Hematopoietic multipotent progenitor cell (in vitro differentiated cells): ENCODE measurements at regions not wholly inside any gene's neighbourhood (a gene's known extent, or its start where the extent isn't known, plus 50 kb on each side); places are given as distances from the start of the nearest gene placed in this dataset.

Source experiments
- DNase-seq, 3 donors: peaks; one replicate each; pipeline ENCODE4 v3.0.0-alpha.2; 2011 to 2015; ENCODE audit warnings: low read depth in 2 of 3, low spot score in 2 of 3

DNA sequence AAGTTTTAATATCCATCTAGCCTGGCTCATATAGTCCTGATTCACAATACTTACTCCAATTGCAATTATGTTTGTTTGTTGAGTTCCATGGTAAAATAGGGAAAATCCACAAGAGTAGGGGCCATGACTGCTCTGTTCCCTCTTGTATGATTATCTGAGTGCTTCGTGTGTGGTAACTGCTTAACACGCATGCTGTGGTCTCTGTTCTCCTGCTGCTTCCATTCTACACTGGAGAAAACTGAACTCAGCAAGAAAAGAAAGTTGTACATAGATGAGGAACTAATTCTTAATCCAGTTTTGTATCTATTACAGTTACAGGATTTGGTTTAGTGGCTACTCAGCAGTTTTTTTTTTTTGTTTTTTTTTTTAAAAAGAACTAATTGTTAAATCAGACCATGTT is 223.0 kb upstream of the SATB1 start:
- peak in 1 of 3 donors; percentile 38 for DNase-seq

- no peak for DNase-seq
Measured at GRCh38 chr3:18645619-18646018, 220.5 kb upstream of the SATB1 start.

DNA sequence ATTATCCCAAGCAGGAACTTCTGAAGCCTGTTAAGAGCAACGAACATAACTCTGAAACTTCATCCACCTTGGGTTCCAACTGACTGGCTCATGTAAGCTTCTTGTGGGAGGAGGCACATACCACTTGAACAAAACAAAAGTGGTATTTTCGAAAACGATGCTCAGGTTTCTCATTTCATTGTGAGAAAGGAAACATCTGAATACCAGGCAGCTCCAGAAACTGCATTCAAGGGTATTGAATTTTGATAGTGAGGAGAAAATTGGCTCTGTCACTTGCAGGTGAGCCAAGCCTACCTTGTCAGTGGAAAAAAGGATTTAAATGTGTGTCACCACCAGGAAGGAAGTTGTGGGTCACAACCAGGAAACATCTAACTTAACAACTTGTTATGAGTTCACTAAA is 218.1 kb upstream of the SATB1 start:
- DNase-seq: no peak

- DNase-seq: no peak
Measured at GRCh38 chr3:18641916-18642315, 216.8 kb upstream of the SATB1 start.

DNA sequence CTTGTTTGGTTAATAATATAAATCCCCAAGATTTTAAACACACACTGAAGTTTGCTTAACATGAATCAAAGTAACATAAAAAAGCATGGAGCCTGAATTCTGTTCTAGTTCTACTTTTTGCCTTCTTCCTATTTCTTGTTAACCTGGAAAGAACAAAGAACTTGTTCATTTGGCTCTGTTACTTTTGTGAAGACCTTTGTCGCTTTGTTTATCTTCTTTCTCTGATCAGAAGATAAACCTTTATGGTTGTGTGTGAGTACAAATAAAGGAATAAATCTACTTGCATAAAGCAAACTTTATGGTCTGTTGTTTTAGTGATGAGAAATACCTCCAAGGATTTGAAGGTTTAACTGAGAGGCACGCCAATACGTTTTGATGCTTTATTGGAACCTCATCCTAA is 210.1 kb upstream of the SATB1 start:
- DNase-seq: no peak

GRCh38 chr3:18634461-18634860 is 209.3 kb upstream of the SATB1 start:
- DNase-seq: no peak

DNA sequence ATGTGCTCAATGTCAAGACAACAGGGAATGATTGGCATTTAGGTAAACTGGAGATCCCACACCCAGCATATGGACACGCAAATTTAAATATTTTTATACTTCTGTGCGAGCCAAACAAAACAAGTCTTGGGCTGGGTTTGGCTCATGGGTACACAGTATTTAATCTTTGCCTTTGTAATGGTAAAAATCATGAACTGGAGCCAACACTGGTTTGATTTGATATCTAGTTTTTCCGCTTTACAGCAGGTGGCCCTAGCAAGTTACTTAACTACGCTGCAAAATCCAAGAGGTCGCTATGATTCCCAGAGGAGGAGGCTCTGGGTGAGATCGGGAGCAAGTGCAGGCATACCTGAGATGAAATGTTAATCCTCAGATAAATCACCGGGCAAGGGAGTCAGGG is 207.9 kb upstream of the SATB1 start:
- no peak for DNase-seq

DNA sequence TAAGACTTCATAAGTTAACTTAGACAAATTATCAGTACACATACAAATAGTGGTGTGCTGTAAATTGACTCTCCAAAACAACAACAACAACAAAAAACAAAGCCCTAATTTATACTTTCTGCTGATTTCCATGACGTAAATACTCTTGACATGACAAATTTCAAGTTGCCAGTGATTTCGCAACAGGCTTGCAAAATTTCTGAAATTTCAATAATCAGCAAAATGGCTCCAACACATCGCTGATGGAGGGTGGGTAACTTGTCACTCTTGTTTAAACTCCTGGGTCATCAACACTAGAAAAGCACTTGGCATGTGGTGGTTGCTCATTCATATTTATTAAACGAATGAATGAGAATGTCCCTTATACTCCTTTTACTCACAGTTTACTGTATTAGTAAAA is 205.2 kb upstream of the SATB1 start:
- no peak for DNase-seq

- DNase-seq: no peak
Measured at GRCh38 chr3:18625085-18625484, 199.9 kb upstream of the SATB1 start.

DNA sequence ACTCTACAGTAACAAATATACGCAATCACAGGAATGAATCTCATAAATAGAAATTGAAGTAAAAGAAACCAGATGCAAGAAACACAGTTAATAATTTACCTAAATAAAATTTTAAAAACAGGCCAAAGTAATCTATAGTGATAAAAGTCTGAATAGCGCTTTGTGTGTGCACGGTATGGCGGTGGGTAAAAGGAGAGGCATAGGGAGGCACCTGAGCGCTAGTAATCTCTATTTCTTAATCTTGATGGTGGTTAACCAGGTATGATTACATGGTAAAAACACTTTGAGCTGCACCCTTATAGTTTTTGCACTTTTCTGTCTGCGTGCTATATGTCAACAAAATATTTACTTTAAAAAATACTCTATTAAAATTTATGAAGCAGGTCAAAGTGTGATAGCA is 198.1 kb upstream of the SATB1 start:
- no peak for DNase-seq

GRCh38 chr3:18618723-18619122 is 193.6 kb upstream of the SATB1 start:
- no peak for DNase-seq

- DNase-seq: no peak
Measured at GRCh38 chr3:18611991-18612390, 186.9 kb upstream of the SATB1 start.

DNA sequence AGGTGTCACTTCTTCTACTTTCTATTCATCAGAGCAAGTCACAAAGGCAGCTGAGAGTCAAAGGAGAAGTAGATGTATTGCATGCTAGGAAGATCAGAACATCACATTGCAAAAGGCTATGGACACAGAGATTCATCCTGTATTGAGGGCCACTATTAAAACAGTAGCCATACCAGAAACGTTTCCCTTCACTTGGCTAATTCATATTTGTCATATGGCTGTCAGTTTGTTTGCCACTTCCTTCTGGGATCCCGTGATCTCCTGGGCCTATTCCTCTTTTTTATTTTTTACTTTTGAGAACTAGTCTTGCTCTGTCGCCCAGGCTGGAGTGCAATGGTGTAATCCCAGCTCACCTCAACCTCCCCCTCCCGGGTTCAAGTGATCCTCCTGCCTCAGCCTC is 184.0 kb upstream of the SATB1 start:
- peak in 1 of 3 donors; percentile 1 for DNase-seq

GRCh38 chr3:18597919-18598318 is 172.8 kb upstream of the SATB1 start:
- no peak for DNase-seq

GRCh38 chr3:18593231-18593630 is 168.1 kb upstream of the SATB1 start:
- no peak for DNase-seq

- DNase-seq: no peak
Measured at GRCh38 chr3:18591120-18591519, 166.0 kb upstream of the SATB1 start.

DNA sequence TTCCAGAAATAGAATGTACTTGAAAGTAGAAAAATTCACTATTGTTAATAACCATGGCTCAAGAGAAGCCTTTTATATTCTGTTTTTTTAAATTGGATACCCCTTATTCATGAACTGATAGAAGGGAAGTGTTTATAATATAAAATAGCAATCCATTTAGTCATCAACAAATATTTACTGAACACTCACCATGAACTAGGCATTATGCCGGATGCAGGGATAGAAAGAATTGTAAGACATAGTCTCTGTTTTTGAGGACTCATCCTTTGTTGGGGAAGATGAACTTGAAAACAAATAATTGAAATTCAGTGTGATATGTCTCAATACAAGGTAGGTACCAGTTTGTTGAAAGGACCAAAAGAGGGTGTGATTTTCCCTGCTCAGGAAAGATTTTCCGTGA is 160.9 kb upstream of the SATB1 start:
- no peak for DNase-seq

DNA sequence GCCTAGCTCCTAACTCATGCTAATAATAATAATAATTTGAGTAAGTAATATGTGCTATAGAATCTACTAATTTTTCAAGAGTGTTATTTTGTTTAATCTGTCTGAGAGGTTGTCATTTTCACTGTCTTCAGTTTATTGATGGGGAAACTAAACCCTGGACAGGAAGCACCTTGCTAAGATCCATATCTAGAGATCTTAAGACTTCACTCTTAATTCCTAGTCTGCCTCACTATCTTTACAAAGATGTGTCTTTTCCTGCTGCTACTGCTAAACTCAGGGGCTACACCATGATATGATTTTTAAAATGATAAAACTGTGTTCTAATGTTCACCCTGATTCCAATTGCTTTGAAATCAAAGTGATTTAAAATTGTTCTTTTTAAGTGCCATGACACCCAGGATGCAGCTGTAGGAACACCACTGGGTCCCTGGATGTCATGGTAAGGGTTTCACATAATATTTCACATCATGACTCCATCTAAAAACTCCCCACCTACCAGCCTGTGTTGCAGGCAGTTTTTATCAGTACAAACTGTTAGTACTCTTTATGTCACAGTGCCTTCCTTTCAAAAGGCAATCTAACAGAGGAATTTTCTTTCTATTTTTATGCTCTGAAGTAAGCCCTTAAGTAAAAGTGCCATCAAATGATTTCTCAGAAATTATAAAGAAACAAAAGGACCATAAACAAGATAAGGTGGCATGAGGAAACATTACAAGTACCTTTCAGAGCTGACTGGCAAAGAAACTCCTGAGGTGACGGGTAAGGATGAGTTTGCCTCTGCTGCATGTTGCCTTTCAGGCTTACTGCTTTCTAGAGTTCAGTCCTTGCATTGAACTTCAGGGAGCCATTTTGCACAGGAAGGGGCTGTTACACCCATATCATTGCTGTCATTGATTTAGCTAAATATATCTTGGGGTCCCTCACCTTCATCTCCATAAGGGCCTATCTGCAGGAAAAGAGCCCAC is 160.1 kb upstream of the SATB1 start:
- DNase-seq: peak in 1 of 3 donors; percentile 46

- peak in 1 of 3 donors; percentile 16 for DNase-seq
Measured at GRCh38 chr3:18580268-18580667, 155.1 kb upstream of the SATB1 start.

GRCh38 chr3:18579661-18580060 is 154.5 kb upstream of the SATB1 start:
- no peak for DNase-seq

DNA sequence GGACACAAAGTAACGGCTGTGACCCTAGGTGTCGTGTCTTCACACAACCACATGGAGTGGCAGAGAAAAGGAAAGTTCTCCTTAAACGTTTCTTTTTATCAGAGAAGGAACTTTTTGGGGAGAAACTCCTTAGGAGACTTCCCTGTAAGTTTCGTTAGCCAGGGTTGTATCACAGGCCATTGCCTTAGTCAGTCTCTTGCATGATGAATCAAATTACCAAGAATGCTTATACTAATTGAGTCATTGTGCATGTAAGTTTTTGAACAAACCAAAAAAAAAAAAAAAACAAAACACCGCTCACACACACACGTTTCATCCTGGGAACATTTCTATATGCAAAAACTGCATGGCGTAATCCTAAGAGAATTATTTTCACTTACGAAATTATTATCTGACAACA is 150.4 kb upstream of the SATB1 start:
- DNase-seq: no peak

DNA sequence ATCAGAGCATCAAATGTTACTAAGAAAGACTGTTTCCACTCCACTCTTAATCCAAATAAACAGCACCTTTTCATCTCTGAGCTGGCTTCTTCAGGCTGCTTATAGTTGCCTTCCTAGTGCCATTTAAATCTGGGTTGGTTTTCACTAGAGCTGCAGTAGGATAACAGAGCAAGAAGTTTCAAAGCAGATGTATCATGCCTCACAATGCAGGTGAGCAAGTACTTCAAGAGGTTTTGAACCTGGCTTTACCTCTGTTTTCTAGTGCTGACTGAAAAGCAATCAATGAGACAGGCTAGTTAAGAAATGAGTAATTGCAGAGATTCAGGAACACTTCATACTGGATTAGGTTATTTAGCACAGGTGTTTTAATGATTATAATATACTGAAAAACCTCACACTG is 147.7 kb upstream of the SATB1 start:
- no peak for DNase-seq

DNA sequence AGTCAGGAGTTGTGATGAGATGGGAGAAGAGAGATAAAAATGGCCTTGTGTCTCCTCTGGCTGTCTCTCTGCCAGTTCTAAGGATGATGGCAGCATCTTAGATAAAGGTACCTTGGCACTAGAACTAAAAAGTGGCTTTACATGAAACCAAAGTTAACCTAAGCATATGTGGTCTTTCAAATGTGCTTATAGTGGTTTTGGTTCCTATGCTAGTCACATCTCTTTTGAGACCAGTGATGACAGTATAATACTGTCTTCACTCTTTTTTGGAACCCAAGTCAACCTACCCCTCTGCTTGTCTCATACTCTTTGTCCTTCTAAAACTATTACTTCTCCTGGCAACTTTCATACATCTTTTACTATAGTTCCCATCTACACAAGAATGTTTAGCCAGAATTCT is 142.2 kb upstream of the SATB1 start:
- no peak for DNase-seq
